ENCODE measurements at regions not wholly inside any gene's neighbourhood (a gene's known extent, or its start where the extent isn't known, plus 50 kb on each side); places are given as distances from the start of the nearest gene placed in this dataset.

DNA sequence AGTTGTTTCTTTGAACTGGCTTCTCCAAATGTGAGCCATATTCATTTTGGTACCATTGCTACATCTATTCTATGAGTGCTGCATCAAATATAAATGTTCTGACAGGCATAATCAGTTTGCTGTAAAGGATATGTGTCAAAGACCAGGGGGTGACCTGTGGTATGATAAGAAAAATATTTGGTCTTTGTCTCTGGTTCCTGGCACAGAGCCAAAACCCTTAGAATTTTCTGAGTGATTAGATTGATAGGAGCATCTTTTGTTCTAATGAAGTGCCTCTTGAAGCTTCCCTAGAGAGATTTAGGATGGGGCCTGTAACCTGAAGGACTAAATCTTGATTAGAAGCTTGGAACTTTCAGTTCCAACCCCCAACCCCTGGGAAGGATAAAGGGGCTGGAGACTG, 256.3 kb downstream of the NNT start:
- TF ChIP-seq CTCF (IDR thresholded peaks at IDR 0.05) (no peak), POLR2A (IDR thresholded peaks at IDR 0.05) (no peak), POLR2AphosphoS5 (IDR thresholded peaks at IDR 0.05) (no peak)
